H9 (cell line): ENCODE measurements at regions not wholly inside any gene's neighbourhood (a gene's known extent, or its start where the extent isn't known, plus 50 kb on each side); places are given as distances from the start of the nearest gene placed in this dataset.

Experiments used
- DNase-seq: peaks from one replicate; pipeline ENCODE4 v3.0.0-alpha.2; 2017
- H2AFZ ChIP-seq: one replicate; pipeline ENCODE4 v1.6.1; 2013; ENCODE audit warnings: mild to moderate bottlenecking, low read length, control low read depth, moderate library complexity
- H2AK5ac ChIP-seq: 2 replicates; pipeline ENCODE4 v1.6.1; 2013; ENCODE audit warnings: low read length, control low read depth, mixed read lengths; ENCODE audit not compliant: insufficient read length
- H2BK120ac ChIP-seq: one replicate; pipeline ENCODE4 v1.6.1; 2013; ENCODE audit warnings: low read depth, mild to moderate bottlenecking, low read length, control low read depth, inconsistent platforms; ENCODE audit not compliant: poor library complexity, severe bottlenecking
- H2BK12ac ChIP-seq: 2 replicates; pipeline ENCODE4 v1.6.1; 2013; ENCODE audit warnings: low read length, control low read depth, mixed read lengths, low read depth; ENCODE audit not compliant: insufficient read length
- H2BK15ac ChIP-seq: 2 replicates; pipeline ENCODE4 v1.6.1; 2013; ENCODE audit warnings: low read depth, low read length, control low read depth
- H2BK20ac ChIP-seq: one replicate; pipeline ENCODE4 v1.6.1; 2013; ENCODE audit warnings: low read depth, mild to moderate bottlenecking, low read length, control low read depth, inconsistent platforms; ENCODE audit not compliant: poor library complexity, severe bottlenecking
- H2BK5ac ChIP-seq: 2 replicates; pipeline ENCODE4 v1.6.1; 2013; ENCODE audit warnings: low read length, control low read depth, mixed read lengths; ENCODE audit not compliant: insufficient read length
- H3K14ac ChIP-seq: 2 replicates; pipeline ENCODE4 v1.6.1; 2013; ENCODE audit warnings: low read length, control low read depth; ENCODE audit not compliant: insufficient read depth
- H3K18ac ChIP-seq: 2 replicates; pipeline ENCODE4 v1.6.1; 2013; ENCODE audit warnings: low read depth, mild to moderate bottlenecking, mixed read lengths, low read length, control low read depth; ENCODE audit not compliant: insufficient read length
- H3K23ac ChIP-seq: 2 replicates; pipeline ENCODE4 v1.6.1; 2013; ENCODE audit warnings: low read length, control low read depth, mixed read lengths, low read depth; ENCODE audit not compliant: insufficient read length
- H3K23me2 ChIP-seq: 2 replicates; pipeline ENCODE4 v1.6.1; 2013; ENCODE audit warnings: low read depth, mild to moderate bottlenecking, mixed read lengths, low read length, control low read depth; ENCODE audit not compliant: insufficient read length, poor library complexity, severe bottlenecking
- H3K27ac ChIP-seq: 2 replicates; pipeline ENCODE4 v1.5.1; 2013; ENCODE audit warnings: low read length, control low read depth, mixed read lengths, low read depth; ENCODE audit not compliant: insufficient read length
- H3K27me3 ChIP-seq: 2 replicates; pipeline ENCODE4 v1.6.1; 2013; ENCODE audit warnings: low read length, control low read depth, inconsistent platforms; ENCODE audit not compliant: insufficient read depth
- H3K4ac ChIP-seq: 2 replicates; pipeline ENCODE4 v1.6.1; 2013; ENCODE audit warnings: low read depth, mild to moderate bottlenecking, control low read depth, inconsistent platforms, low read length, moderate library complexity
- H3K4me1 ChIP-seq: 2 replicates; pipeline ENCODE4 v1.6.1; 2013; ENCODE audit warnings: low read length, control low read depth, inconsistent platforms; ENCODE audit not compliant: insufficient read depth
- H3K4me2 ChIP-seq: 2 replicates; pipeline ENCODE4 v1.6.1; 2013; ENCODE audit warnings: low read length, control low read depth, mixed read lengths; ENCODE audit not compliant: insufficient read length, insufficient read depth
- H3K56ac ChIP-seq: 2 replicates; pipeline ENCODE4 v1.6.1; 2013; ENCODE audit warnings: low read depth, mild to moderate bottlenecking, mixed read lengths, low read length, control low read depth; ENCODE audit not compliant: insufficient read length
- H3K79me1 ChIP-seq: 2 replicates; pipeline ENCODE4 v1.6.1; 2013; ENCODE audit warnings: low read depth, mild to moderate bottlenecking, moderate library complexity, low read length, control low read depth, inconsistent platforms; ENCODE audit not compliant: insufficient read depth, poor library complexity, severe bottlenecking
- H3K79me2 ChIP-seq: 2 replicates; pipeline ENCODE4 v1.6.1; 2013; ENCODE audit warnings: low read length, control low read depth, inconsistent platforms; ENCODE audit not compliant: insufficient read depth
- H3K9ac ChIP-seq: 2 replicates; pipeline ENCODE4 v1.6.1; 2013; ENCODE audit warnings: low read length, control low read depth, mixed read lengths; ENCODE audit not compliant: insufficient read length; ENCODE audit errors: extremely low read depth
- H3K9me3 ChIP-seq: one replicate; pipeline ENCODE4 v1.6.1; 2013; ENCODE audit warnings: low read depth, low read length, inconsistent platforms; ENCODE audit not compliant: control insufficient read depth
- H3T11ph ChIP-seq: one replicate; pipeline ENCODE4 v1.6.1; 2013; ENCODE audit warnings: mild to moderate bottlenecking, low read length, control low read depth, inconsistent platforms
- H4K20me1 ChIP-seq: one replicate; pipeline ENCODE4 v1.6.1; 2013; ENCODE audit not compliant: control insufficient read depth, insufficient read length, insufficient read depth
- H4K5ac ChIP-seq: 2 replicates; pipeline ENCODE4 v1.6.1; 2013; ENCODE audit warnings: low read depth, mild to moderate bottlenecking, mixed read lengths, low read length, control low read depth; ENCODE audit not compliant: insufficient read length
- H4K8ac ChIP-seq: replicated peaks from 2 replicates; pipeline ENCODE4 v1.6.1; 2013; ENCODE audit warnings: low read length, control low read depth, mixed read lengths, low read depth; ENCODE audit not compliant: insufficient read length
- H4K91ac ChIP-seq: 2 replicates; pipeline ENCODE4 v1.6.1; 2013; ENCODE audit warnings: low read depth, mild to moderate bottlenecking, moderate library complexity, mixed read lengths, low read length, control low read depth; ENCODE audit not compliant: insufficient read length
- H3K27ac Mint-ChIP-seq, 3 experiments: 2 replicates in 2 of 3; 3 replicates in 1 of 3; pipeline ENCODE4 v1.8.0; 2020 to 2021; ENCODE audit warnings: mixed read lengths in 3 of 3, mild to moderate bottlenecking in 1 of 3, moderate library complexity in 1 of 3
- H3K27me3 Mint-ChIP-seq: 2 replicates; pipeline ENCODE4 v1.8.0; 2021; ENCODE audit warnings: low read depth, mild to moderate bottlenecking, moderate library complexity, mixed read lengths
- H3K36me3 Mint-ChIP-seq, 3 experiments: 2 replicates in 2 of 3; 3 replicates in 1 of 3; pipeline ENCODE4 v1.8.0; 2020 to 2021; ENCODE audit warnings: low read depth in 3 of 3, mixed read lengths in 3 of 3; ENCODE audit not compliant: insufficient read depth in 1 of 3
- H3K4me1 Mint-ChIP-seq, 2 experiments: 2 replicates each; pipeline ENCODE4 v1.8.0; 2020; ENCODE audit warnings: mixed read lengths in 2 of 2
- H3K4me3 Mint-ChIP-seq, 2 experiments: 2 replicates in 1 of 2; 3 replicates in 1 of 2; pipeline ENCODE4 v1.8.0; 2020 to 2021; ENCODE audit warnings: mild to moderate bottlenecking in 2 of 2, mixed read lengths in 2 of 2, moderate library complexity in 1 of 2
- H3K9me3 Mint-ChIP-seq, 2 experiments: 2 replicates in 1 of 2; 3 replicates in 1 of 2; pipeline ENCODE4 v1.8.0; 2020; ENCODE audit warnings: mild to moderate bottlenecking in 2 of 2, mixed read lengths in 2 of 2, moderate library complexity in 1 of 2
- WGBS: extraction: QIAGEN DNeasy Blood & Tissue Kit; methylation state at CpG from one replicate; pipeline ENCODE4 v1.1.7; 2013; ENCODE audit warnings: missing lambda C conversion rate, low lambda C conversion rate, mixed read lengths; ENCODE audit not compliant: insufficient read length; ENCODE audit errors: extremely low coverage; 5-methylcytosine and 5-hydroxymethylcytosine counted together
- TF ChIP-seq, protein P1 (sequence below): fragments of 200-600 bp; sonication (generic); conservative IDR thresholded peaks from 3 replicates; pipeline ENCODE4 v1.8.0; 2021; ENCODE audit warnings: antibody characterized with exemption, mild to moderate bottlenecking

GRCh38 chr19:56905631-56906150 is 65.2 kb upstream of the PEG3 start:
- H4K20me1 ChIP-seq: no peaks in the 10 kb centered on the region
- no peak overlapping the region for H3K56ac ChIP-seq
- no peak overlapping the region for H3K4ac ChIP-seq
- no peaks in the 10 kb centered on the region for H3K79me2 ChIP-seq
- no peak overlapping the region for H3K9ac ChIP-seq
- no peak overlapping the region for H2BK12ac ChIP-seq
- H3K4me2 ChIP-seq: no peak overlapping the region
- H3K23ac ChIP-seq: no peak overlapping the region
- H2BK5ac ChIP-seq: no peak overlapping the region
- Mint-ChIP-seq H3K27ac (no peak overlapping the region), H3K9me3 (peaks cover 95 to 96% of the 10 kb centered on the region in 2 experiments), H3K4me3 (no peak overlapping the region), H3K27me3 (peaks cover 2% of the 10 kb centered on the region), H3K4me1 (no peaks in the 10 kb centered on the region), H3K36me3 (peaks cover 4 to 41% (median 20%) of the 10 kb centered on the region in 3 experiments)
- no peaks in the 10 kb centered on the region for H3K4me1 ChIP-seq
- WGBS: no CpG with 5 or more reads among the region's 6 CpGs
- DNase-seq: no peak
- no peak overlapping the region for H2BK15ac ChIP-seq
- no peak overlapping the region for H2AK5ac ChIP-seq
- H4K91ac ChIP-seq: no peak overlapping the region
- H2BK20ac ChIP-seq: no peak overlapping the region
- H3K79me1 ChIP-seq: no peaks in the 10 kb centered on the region
- no peak overlapping the region for H3K14ac ChIP-seq
- no peaks in the 10 kb centered on the region for H3K27me3 ChIP-seq
- TF ChIP-seq, protein P1, sequence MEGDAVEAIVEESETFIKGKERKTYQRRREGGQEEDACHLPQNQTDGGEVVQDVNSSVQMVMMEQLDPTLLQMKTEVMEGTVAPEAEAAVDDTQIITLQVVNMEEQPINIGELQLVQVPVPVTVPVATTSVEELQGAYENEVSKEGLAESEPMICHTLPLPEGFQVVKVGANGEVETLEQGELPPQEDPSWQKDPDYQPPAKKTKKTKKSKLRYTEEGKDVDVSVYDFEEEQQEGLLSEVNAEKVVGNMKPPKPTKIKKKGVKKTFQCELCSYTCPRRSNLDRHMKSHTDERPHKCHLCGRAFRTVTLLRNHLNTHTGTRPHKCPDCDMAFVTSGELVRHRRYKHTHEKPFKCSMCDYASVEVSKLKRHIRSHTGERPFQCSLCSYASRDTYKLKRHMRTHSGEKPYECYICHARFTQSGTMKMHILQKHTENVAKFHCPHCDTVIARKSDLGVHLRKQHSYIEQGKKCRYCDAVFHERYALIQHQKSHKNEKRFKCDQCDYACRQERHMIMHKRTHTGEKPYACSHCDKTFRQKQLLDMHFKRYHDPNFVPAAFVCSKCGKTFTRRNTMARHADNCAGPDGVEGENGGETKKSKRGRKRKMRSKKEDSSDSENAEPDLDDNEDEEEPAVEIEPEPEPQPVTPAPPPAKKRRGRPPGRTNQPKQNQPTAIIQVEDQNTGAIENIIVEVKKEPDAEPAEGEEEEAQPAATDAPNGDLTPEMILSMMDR: no peak
- peaks cover 84% of the 10 kb centered on the region for H3K9me3 ChIP-seq
- no peak overlapping the region for H3T11ph ChIP-seq
- no peak overlapping the region for H3K18ac ChIP-seq
- no peak overlapping the region for H3K27ac ChIP-seq
- no peaks in the 10 kb centered on the region for H3K23me2 ChIP-seq
- no peak overlapping the region for H2AFZ ChIP-seq
- no peak overlapping the region for H4K8ac ChIP-seq
- no peak overlapping the region for H2BK120ac ChIP-seq
- no peak overlapping the region for H4K5ac ChIP-seq
